ENCODE measurements at regions not wholly inside any gene's neighbourhood (a gene's known extent, or its start where the extent isn't known, plus 50 kb on each side); places are given as distances from the start of the nearest gene placed in this dataset.

GRCh38 chr3:72320095-72320954, 527.9 kb downstream of the SHQ1 start:
- Mint-ChIP-seq H3K9me3 (no peaks in the 10 kb centered on the region), H3K4me3 (no peak overlapping the region), H3K27me3 (ENCODE audit: low read depth) (peaks cover 3% of the 10 kb centered on the region), H3K36me3 (no peaks in the 10 kb centered on the region), H3K27ac (no peak overlapping the region), H3K4me1 (peaks cover 18% of the 10 kb centered on the region)
- TF ChIP-seq, protein P1, sequence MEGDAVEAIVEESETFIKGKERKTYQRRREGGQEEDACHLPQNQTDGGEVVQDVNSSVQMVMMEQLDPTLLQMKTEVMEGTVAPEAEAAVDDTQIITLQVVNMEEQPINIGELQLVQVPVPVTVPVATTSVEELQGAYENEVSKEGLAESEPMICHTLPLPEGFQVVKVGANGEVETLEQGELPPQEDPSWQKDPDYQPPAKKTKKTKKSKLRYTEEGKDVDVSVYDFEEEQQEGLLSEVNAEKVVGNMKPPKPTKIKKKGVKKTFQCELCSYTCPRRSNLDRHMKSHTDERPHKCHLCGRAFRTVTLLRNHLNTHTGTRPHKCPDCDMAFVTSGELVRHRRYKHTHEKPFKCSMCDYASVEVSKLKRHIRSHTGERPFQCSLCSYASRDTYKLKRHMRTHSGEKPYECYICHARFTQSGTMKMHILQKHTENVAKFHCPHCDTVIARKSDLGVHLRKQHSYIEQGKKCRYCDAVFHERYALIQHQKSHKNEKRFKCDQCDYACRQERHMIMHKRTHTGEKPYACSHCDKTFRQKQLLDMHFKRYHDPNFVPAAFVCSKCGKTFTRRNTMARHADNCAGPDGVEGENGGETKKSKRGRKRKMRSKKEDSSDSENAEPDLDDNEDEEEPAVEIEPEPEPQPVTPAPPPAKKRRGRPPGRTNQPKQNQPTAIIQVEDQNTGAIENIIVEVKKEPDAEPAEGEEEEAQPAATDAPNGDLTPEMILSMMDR (IDR thresholded peaks at IDR 0.05; ENCODE audit: unreplicated experiment) = no peak
- DNase-seq (ENCODE audit: low spot score in 2 of 2, unreplicated experiment in 2 of 2) = no peak

- Mint-ChIP-seq H3K27me3 (ENCODE audit: low read depth) (peaks cover 4% of the 10 kb centered on the region), H3K4me1 (peaks cover 18% of the 10 kb centered on the region), H3K36me3 (no peaks in the 10 kb centered on the region), H3K4me3 (no peak overlapping the region), H3K9me3 (no peaks in the 10 kb centered on the region), H3K27ac (no peak overlapping the region)
- TF ChIP-seq, protein P1 (IDR thresholded peaks at IDR 0.05; ENCODE audit: unreplicated experiment) = no peak
- DNase-seq (ENCODE audit: low spot score in 2 of 2, unreplicated experiment in 2 of 2) = no peak
Measured at GRCh38 chr3:72319194-72320094, 528.8 kb downstream of the SHQ1 start.

DNA sequence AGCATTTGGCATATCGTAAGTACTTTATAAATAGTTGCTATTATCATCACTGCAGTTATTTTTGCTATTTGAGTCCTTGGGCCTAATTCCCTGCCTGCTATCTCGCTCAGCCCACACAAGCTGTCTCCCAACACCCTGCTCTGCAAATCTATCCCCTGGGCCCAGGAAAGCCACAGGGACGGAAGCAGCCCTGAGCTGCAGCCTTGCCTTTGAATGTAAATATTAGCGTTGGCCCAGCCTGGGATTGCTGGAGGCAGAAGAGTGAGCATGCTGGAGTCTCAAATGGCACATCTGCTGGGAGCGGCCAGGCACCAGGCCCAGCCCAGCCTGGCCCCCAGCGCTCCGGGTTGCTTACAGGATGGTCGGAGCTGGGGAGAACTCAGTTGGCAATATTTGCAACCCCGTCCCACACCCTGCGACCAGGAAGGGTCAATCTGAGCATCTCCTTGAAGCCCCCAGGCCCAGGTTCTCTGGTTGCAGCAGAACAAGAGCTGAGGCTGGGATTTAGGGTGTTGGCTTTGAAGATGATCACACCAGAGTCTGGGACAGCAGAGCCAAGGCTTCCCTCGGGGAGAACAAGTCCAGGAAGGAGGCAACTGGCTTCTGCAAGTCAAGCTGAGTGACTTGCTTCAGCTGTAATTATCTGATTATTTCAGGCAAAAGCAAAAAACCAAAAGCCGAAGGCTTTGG, 529.6 kb downstream of the SHQ1 start:
- Mint-ChIP-seq H3K9me3 (peaks cover 6% of the 10 kb centered on the region), H3K27ac (no peak overlapping the region)
- no peak for DNase-seq (ENCODE audit: low spot score in 2 of 2, unreplicated experiment in 2 of 2)

DNA sequence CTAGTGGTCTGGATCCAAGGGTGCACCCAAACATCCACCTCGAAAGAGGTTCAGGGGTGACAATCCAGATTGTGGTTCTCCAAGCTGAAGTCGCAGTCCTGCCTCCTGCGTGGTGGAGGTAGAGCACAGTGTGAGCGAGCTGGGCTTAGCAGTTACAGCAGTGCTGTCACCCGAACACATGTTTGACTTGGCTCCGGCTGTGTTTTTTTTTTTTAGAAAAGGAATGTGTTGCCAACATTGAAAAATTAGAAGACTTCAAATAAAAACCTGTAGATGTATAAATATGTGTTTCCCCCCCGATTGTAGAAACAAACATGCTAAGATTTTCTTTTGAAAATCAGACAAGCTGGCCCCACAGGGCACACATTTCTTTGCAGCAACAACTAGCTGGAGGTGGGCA, 530.8 kb downstream of the SHQ1 start:
- Mint-ChIP-seq H3K36me3 (no peaks in the 10 kb centered on the region), H3K27ac (no peak overlapping the region), H3K4me1 (peaks cover 18% of the 10 kb centered on the region), H3K9me3 (peaks cover 9% of the 10 kb centered on the region), H3K4me3 (no peak overlapping the region), H3K27me3 (ENCODE audit: low read depth) (peaks cover 5% of the 10 kb centered on the region)
- no peak for DNase-seq (ENCODE audit: low spot score in 2 of 2, unreplicated experiment in 2 of 2)
- TF ChIP-seq, protein P1 (IDR thresholded peaks at IDR 0.05; ENCODE audit: unreplicated experiment) = no peak

More for the DNA sequence above, 529.6 kb downstream of the SHQ1 start:
- H3K27me3 Mint-ChIP-seq (ENCODE audit: low read depth) = peaks cover 5% of the 10 kb centered on the region
- peaks cover 18% of the 10 kb centered on the region for H3K4me1 Mint-ChIP-seq
- TF ChIP-seq, protein P1 (IDR thresholded peaks at IDR 0.05; ENCODE audit: unreplicated experiment) = no peak
- no peak overlapping the region for H3K4me3 Mint-ChIP-seq
- H3K36me3 Mint-ChIP-seq = no peaks in the 10 kb centered on the region

DNA sequence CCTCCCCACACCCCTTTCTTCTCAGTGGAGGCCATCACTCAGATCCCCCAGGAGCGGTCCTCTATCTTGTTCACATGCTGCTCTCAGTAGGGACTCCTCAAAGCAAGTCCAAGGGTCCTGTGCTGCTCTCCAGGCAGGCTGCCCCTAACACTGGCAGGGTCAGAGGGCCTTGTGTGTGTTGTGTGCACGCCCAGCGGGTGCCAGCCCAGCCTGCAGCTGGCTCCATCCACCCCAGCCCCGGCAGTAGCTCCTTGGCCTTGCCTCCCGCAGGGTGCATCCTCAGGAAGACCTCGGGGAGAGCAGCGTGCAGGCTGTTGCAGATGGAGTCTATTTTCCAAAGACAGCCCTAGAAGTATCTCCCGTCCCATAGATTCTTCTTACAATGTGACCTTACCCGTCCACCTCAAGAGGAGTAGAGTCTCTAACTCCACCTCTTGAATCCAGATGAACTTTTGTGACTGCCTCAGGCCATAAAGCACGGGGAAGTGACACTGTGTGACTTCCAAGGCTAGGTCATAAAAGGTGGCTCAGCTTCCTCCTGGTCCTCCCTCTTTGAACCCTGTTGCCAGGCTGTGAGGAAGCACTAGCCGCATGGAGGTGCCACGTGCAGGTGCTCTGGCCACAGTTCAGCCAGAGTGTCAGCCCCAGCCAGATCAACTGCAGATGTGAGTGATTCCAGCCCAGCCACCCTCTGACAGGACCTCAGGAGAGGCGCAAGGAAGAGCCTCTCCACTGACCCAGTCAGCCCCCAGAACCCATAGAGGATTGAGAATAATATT, 531.6 kb downstream of the SHQ1 start:
- Mint-ChIP-seq H3K36me3 (no peaks in the 10 kb centered on the region), H3K27me3 (ENCODE audit: low read depth) (peaks cover 6% of the 10 kb centered on the region), H3K4me1 (peaks cover 18% of the 10 kb centered on the region), H3K27ac (no peak overlapping the region), H3K9me3 (peaks cover 9% of the 10 kb centered on the region), H3K4me3 (no peak overlapping the region)
- DNase-seq (ENCODE audit: low spot score in 2 of 2, unreplicated experiment in 2 of 2) = no peak
- TF ChIP-seq, protein P1 (IDR thresholded peaks at IDR 0.05; ENCODE audit: unreplicated experiment) = no peak
